Adrenal gland (tissue), 9 donors: ENCODE measurements at regions not wholly inside any gene's neighbourhood (a gene's known extent, or its start where the extent isn't known, plus 50 kb on each side); places are given as distances from the start of the nearest gene placed in this dataset.

Experiments
- DNase-seq, 7 donors: peaks; one replicate each; pipeline ENCODE4 v3.0.0-alpha.2; 2019 to 2020
- H3K27ac ChIP-seq, 5 donors: fragments of 200-600 bp; sonication (generic) in 4 of 5; 1 replicate in 3 of 5; 2 replicates in 2 of 5; pipeline versions ENCODE4 v1.5.1 to v1.8.0; 2016 to 2020; ENCODE audit warnings: mild to moderate bottlenecking in 1 of 5
- H3K27me3 ChIP-seq: fragments of 200-600 bp; 2 replicates; pipeline ENCODE4 v1.8.0; 2021
- H3K36me3 ChIP-seq, 2 donors: fragments of 200-600 bp; replicated peaks in 1 of 2; 1 replicate in 1 of 2; 2 replicates in 1 of 2; pipeline versions ENCODE4 v1.5.1 to v1.8.0; 2018 to 2022
- H3K4me1 ChIP-seq, 2 donors: fragments of 200-600 bp; replicated peaks in 1 of 2; 1 replicate in 1 of 2; 2 replicates in 1 of 2; pipeline versions ENCODE4 v1.5.1 to v1.8.0; 2018 to 2021
- H3K4me3 ChIP-seq, 4 donors: fragments of 200-600 bp; sonication (generic) in 3 of 4; one replicate each; pipeline ENCODE4 v1.5.1; 2016 to 2018
- H3K9me3 ChIP-seq, 3 donors: fragments of 200-600 bp; sonication (generic) in 1 of 3; replicated peaks in 1 of 3; 1 replicate in 2 of 3; 2 replicates in 1 of 3; pipeline versions ENCODE4 v1.5.1 to v1.8.0; 2016 to 2021
- POLR2A ChIP-seq, 2 donors: fragments of 450-650 bp; IDR thresholded peaks; one replicate each; pipeline ENCODE4 v1.6.1; 2017; ENCODE audit warnings: antibody characterized with exemption in 2 of 2, mild to moderate bottlenecking in 2 of 2, moderate library complexity in 1 of 2
- WGBS, 4 donors: extraction: QIAGEN DNeasy Blood & Tissue Kit in 2 of 4; methylation state at CpG; one replicate each; pipeline versions ENCODE4 v1.1.5 to v1.1.7; 2013 to 2017; 5-methylcytosine and 5-hydroxymethylcytosine counted together
- intact Hi-C, 2 donors: fragments of 100-400 bp; cut with DNase I; formaldehyde crosslinking; loops; one replicate each; pipeline versions ENCODE4 v1.14.1 to v1.15.0; 2022 to 2023
- TF ChIP-seq, protein P1 (sequence below), 6 experiments: fragments of 450-650 bp in 4 of 6; fragments of 200-600 bp in 2 of 6; sonication (generic) in 1 of 6; IDR thresholded peaks; 1 replicate in 5 of 6; 2 replicates in 1 of 6; pipeline versions ENCODE4 v1.5.1 to v1.8.0; 2016 to 2021; ENCODE audit warnings: antibody characterized with exemption in 6 of 6, mild to moderate bottlenecking in 2 of 6, moderate library complexity in 1 of 6
- donor health status: healthy with polysubstance abuse.
- donor health status: Bipolar disorder and iron deficiency.
- donor health status: DM: yes; HTN: yes; CAD: no.
- donor health status: DM: no; HTN: no; CAD: no.
- donor health status: DM: no; HTN: no; CAD: no.

- Histone ChIP-seq H3K27ac (no peak overlapping the region), H3K4me3 (no peak overlapping the region), H3K27me3 (no peaks in the 10 kb centered on the region), H3K4me1 (no peaks in the 10 kb centered on the region), H3K36me3 (no peaks in the 10 kb centered on the region), H3K9me3 (no peaks in the 10 kb centered on the region)
- intact Hi-C loops: no loop called here
- WGBS, 4 donors: 93 to 100% (median 96%) methylated on average over 3 of the region's 3 CpGs
- no peak for DNase-seq
- TF ChIP-seq, protein P1, sequence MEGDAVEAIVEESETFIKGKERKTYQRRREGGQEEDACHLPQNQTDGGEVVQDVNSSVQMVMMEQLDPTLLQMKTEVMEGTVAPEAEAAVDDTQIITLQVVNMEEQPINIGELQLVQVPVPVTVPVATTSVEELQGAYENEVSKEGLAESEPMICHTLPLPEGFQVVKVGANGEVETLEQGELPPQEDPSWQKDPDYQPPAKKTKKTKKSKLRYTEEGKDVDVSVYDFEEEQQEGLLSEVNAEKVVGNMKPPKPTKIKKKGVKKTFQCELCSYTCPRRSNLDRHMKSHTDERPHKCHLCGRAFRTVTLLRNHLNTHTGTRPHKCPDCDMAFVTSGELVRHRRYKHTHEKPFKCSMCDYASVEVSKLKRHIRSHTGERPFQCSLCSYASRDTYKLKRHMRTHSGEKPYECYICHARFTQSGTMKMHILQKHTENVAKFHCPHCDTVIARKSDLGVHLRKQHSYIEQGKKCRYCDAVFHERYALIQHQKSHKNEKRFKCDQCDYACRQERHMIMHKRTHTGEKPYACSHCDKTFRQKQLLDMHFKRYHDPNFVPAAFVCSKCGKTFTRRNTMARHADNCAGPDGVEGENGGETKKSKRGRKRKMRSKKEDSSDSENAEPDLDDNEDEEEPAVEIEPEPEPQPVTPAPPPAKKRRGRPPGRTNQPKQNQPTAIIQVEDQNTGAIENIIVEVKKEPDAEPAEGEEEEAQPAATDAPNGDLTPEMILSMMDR (IDR thresholded peaks at IDR 0.05): no peak
- no peak for TF ChIP-seq POLR2A (IDR thresholded peaks at IDR 0.05)
Observed at GRCh38 chr1:223490256-223490655, 97.0 kb downstream of the CCDC185 start.
